ENCODE measurements at regions not wholly inside any gene's neighbourhood (a gene's known extent, or its start where the extent isn't known, plus 50 kb on each side); places are given as distances from the start of the nearest gene placed in this dataset.

DNA sequence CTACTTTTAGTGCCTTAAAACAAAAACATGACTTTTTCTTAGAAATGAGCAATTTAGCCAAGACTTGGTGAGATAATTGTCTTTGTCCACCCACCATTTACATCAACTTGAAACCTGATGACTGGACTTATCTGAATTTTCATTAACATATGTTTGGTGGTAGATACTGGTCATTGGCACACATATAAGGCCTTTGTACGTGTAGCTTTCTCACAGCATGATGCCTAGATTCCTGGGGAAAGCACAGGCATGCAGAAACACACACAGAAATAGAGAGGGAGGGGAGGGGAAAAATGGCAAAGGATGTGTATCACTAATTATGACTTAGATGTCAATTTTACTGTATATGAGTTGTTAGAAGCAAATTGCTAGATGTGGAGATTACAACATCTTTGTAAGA is 488.4 kb downstream of the NXPH1 start:
- ChIA-PET CTCF (no interaction called here), POLR2A (no interaction called here)
- no peak overlapping the region for H3K4me3 ChIP-seq (ENCODE audit: low read depth, low read length)
- TF ChIP-seq, protein P1, sequence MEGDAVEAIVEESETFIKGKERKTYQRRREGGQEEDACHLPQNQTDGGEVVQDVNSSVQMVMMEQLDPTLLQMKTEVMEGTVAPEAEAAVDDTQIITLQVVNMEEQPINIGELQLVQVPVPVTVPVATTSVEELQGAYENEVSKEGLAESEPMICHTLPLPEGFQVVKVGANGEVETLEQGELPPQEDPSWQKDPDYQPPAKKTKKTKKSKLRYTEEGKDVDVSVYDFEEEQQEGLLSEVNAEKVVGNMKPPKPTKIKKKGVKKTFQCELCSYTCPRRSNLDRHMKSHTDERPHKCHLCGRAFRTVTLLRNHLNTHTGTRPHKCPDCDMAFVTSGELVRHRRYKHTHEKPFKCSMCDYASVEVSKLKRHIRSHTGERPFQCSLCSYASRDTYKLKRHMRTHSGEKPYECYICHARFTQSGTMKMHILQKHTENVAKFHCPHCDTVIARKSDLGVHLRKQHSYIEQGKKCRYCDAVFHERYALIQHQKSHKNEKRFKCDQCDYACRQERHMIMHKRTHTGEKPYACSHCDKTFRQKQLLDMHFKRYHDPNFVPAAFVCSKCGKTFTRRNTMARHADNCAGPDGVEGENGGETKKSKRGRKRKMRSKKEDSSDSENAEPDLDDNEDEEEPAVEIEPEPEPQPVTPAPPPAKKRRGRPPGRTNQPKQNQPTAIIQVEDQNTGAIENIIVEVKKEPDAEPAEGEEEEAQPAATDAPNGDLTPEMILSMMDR (IDR thresholded peaks at IDR 0.05; ENCODE audit: insufficient read depth, low read length, missing control alignments): no peak
- no peak for DNase-seq (ENCODE audit: low read depth, low spot score)

DNA sequence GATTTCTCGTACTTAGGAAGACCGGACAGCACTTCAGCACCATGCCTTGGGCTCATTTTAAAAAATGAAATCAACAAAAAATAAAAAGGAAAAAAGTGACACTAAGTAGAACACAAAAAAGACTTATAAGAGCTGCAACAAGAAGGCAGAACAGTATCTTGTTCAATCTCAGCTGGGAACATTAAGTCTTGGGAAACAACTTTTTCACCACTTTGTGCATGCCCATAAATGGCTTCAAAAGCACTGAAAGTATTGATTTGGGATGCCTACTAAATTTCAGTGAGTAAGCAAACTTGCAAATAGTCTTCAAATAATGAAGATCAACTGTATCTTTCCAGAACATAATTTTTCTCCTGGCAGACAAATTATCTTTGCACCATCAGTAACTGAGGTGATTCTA is 489.3 kb downstream of the NXPH1 start:
- TF ChIP-seq, protein P1 (IDR thresholded peaks at IDR 0.05; ENCODE audit: insufficient read depth, low read length, missing control alignments): no peak
- no peak for DNase-seq (ENCODE audit: low read depth, low spot score)
- CTCF ChIA-PET: no interaction called here
- POLR2A ChIA-PET: no interaction called here
- H3K4me3 ChIP-seq (ENCODE audit: low read depth, low read length): no peak overlapping the region

DNA sequence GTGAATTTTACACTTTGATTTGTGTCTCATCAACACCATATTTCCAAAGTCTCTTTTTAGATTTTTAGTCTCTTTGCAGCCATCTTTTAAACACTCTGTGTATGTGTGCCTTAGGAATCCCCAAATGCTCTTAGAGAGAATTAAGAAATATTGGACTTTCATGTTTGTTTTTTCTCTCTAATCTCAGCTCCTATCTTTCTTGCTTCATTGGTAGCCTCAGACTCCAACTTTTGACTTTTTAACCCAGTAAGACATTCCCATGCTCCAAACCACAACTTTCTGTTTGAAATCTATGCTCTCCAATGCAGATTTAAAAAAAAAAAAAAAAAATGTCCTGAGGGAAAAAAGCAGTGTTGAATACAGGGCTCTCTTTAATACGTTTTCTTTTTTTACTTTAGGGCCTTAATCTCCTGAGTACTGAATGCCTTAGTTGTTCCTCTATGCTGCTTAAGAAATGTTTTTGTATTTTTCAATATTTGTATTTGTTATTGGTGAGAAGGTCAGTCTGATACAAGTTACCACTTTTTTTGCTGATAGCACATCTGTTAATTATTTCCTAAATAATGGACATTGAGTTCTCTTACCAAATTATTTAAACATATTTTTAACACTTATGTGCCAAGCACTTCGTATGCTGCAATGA is 489.9 kb downstream of the NXPH1 start:
- TF ChIP-seq, protein P1 (IDR thresholded peaks at IDR 0.05; ENCODE audit: insufficient read depth, low read length, missing control alignments): no peak
- no peak for DNase-seq (ENCODE audit: low read depth, low spot score)
- no peak overlapping the region for H3K4me3 ChIP-seq (ENCODE audit: low read depth, low read length)
- ChIA-PET POLR2A (no interaction called here), CTCF (no interaction called here)

DNA sequence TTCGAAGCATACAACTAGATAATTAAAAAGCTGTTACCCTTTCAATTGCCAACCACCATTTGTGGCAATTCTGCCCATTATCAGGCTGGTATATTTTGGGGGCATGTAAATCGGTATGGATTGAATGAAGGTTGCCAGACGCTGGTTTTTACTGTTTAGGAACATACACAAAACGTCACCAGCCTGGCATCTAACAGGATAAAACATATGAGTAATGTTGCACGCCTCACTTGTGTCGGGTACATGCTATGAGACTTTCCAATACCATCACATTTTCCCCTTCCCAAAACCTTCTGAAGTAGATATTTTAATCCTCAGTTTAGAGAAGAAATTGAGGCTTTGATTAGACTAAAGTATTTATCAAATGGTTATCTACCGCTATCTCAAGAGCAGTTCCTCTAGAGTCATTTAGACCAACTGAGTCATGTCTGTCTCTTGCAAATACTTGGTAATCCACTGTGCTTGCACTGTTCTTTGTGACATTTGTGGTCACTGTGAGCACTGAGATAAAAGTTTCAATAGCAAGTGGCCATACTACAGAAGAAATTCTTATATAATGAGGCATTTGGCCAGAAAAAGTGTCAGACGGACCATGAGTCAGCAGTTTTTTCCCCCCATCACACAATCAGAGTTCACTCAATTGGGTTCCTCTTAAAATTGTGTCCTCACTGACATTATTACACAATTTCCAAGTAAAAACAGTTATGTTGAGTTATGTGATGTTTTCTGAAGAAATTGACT is 498.7 kb downstream of the NXPH1 start:
- TF ChIP-seq, protein P1 (IDR thresholded peaks at IDR 0.05; ENCODE audit: insufficient read depth, low read length, missing control alignments): no peak
- ChIA-PET CTCF (no interaction called here), POLR2A (no interaction called here)
- H3K4me3 ChIP-seq (ENCODE audit: low read depth, low read length): no peak overlapping the region
- no peak for DNase-seq (ENCODE audit: low read depth, low spot score)

DNA sequence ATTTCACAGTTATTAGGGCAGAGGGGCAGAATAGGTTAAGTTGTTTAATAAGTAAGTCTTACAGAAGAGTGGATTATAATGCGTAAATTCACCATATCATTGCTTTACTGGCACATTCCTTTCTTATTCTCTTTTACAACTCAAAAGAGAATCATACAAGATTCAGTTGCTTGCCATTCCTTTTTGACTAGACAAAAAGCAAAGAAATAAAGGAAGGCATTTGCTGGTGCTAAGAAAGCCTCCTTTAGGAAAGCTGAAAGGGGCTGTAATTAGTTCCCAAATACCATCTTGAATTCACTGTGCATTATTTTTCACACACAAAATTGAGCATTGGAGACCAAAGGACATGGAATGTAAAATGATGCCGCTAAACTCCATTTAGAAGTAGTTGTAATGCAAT is 499.3 kb downstream of the NXPH1 start:
- DNase-seq (ENCODE audit: low read depth, low spot score): no peak
- ChIA-PET CTCF (no interaction called here), POLR2A (no interaction called here)
- TF ChIP-seq, protein P1 (IDR thresholded peaks at IDR 0.05; ENCODE audit: insufficient read depth, low read length, missing control alignments): no peak
- H3K4me3 ChIP-seq (ENCODE audit: low read depth, low read length): no peak overlapping the region

DNA sequence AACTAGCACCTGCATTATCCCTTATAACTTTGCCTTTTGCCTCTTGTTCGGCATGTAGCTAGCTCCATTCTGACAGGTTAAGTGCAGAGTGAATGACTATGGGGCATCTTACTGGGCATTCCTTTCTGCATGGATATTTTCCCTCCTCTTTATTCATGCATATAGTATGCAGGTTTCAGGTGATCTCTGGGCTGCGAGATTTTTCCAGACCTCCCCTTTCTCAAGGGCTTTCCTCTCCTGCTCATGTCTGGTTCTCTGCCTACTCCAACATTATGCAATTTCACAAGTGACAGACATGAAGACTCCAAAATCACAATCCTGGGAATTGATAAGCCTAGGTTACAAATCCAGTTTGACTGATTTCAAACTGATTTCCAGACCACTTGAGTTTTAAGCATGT is 503.8 kb downstream of the NXPH1 start:
- POLR2A ChIA-PET: no interaction called here
- TF ChIP-seq, protein P1 (IDR thresholded peaks at IDR 0.05; ENCODE audit: insufficient read depth, low read length, missing control alignments): no peak
- CTCF ChIA-PET: no interaction called here
- no peak overlapping the region for H3K4me3 ChIP-seq (ENCODE audit: low read depth, low read length)
- no peak for DNase-seq (ENCODE audit: low read depth, low spot score)

All from AG04449 (cell line).